ENCODE measurements at regions not wholly inside any gene's neighbourhood (a gene's known extent, or its start where the extent isn't known, plus 50 kb on each side); places are given as distances from the start of the nearest gene placed in this dataset.

GRCh38 chr2:238507836-238508235, 81.1 kb downstream of the ASB1 start:
- Histone ChIP-seq H3K36me3 (ENCODE audit: control insufficient read depth in 2 of 3, insufficient read depth in 3 of 3, low read length in 3 of 3) (no peaks in the 10 kb centered on the region), H3K4me1 (ENCODE audit: control insufficient read depth in 2 of 2, insufficient read depth in 2 of 2, low read length in 2 of 2) (no peaks in the 10 kb centered on the region), H3K27me3 (ENCODE audit: control insufficient read depth in 2 of 2, insufficient read depth in 2 of 2, low read length in 2 of 2) (no peaks in the 10 kb centered on the region), H3K4me3 (ENCODE audit: low read length) (no peak overlapping the region), H3K9me3 (ENCODE audit: control insufficient read depth in 2 of 3, low read length in 3 of 3) (no peaks in the 10 kb centered on the region), H3K27ac (ENCODE audit: low read depth, low read length) (no peak overlapping the region)
- peaks cover 0 to 4% (median 0%) of the 10 kb centered on the region in 5 donors for H3K36me3 Mint-ChIP-seq
- H3K4me1 Mint-ChIP-seq, result peaks cover 0 to 3% (median 0%) of the 10 kb centered on the region in 7 donors
- ChIA-PET CTCF (no interaction called here), POLR2A (no interaction called here)
- no peaks in the 10 kb centered on the region for H3K9me3 Mint-ChIP-seq
- peaks cover 0 to 7% (median 3%) of the 10 kb centered on the region in 5 donors for H3K27me3 Mint-ChIP-seq
- ATAC-seq (no peak), DNase-seq (no peak)
- intact Hi-C loops (cut with micrococcal nuclease), result no loop called here
- peak overlapping the region in 1 of 9 donors; percentile 33 for H3K27ac Mint-ChIP-seq
- H3K4me3 Mint-ChIP-seq, result no peak overlapping the region

GRCh38 chr2:238509151-238509835, 82.6 kb downstream of the ASB1 start:
- no peaks in the 10 kb centered on the region for H3K27me3 ChIP-seq (ENCODE audit: control insufficient read depth in 2 of 2, insufficient read depth in 2 of 2, low read length in 2 of 2)
- Mint-ChIP-seq H3K36me3 (peaks cover 0 to 4% (median 0%) of the 10 kb centered on the region in 5 donors), H3K27me3 (peaks cover 0 to 7% (median 3%) of the 10 kb centered on the region in 5 donors), H3K4me1 (peaks cover 0 to 3% (median 0%) of the 10 kb centered on the region in 7 donors), H3K9me3 (no peaks in the 10 kb centered on the region), H3K27ac (no peak overlapping the region), H3K4me3 (no peak overlapping the region)
- no peak overlapping the region for H3K27ac ChIP-seq (ENCODE audit: low read depth, low read length)
- no peaks in the 10 kb centered on the region for H3K9me3 ChIP-seq (ENCODE audit: control insufficient read depth in 2 of 3, low read length in 3 of 3)
- DNase-seq (no peak), ATAC-seq (no peak)
- H3K36me3 ChIP-seq (ENCODE audit: control insufficient read depth in 2 of 3, insufficient read depth in 3 of 3, low read length in 3 of 3), result no peaks in the 10 kb centered on the region
- no peak overlapping the region for H3K4me3 ChIP-seq (ENCODE audit: low read length)
- ChIA-PET POLR2A (no interaction called here), CTCF (no interaction called here)
- intact Hi-C loops (cut with micrococcal nuclease), result no loop called here
- H3K4me1 ChIP-seq (ENCODE audit: control insufficient read depth in 2 of 2, insufficient read depth in 2 of 2, low read length in 2 of 2), result no peaks in the 10 kb centered on the region

GRCh38 chr2:238509903-238510302, 83.2 kb downstream of the ASB1 start:
- Mint-ChIP-seq H3K4me1 (peaks cover 0 to 3% (median 0%) of the 10 kb centered on the region in 7 donors), H3K27me3 (peaks cover 0 to 7% (median 3%) of the 10 kb centered on the region in 5 donors), H3K9me3 (peaks cover 0 to 2% (median 0%) of the 10 kb centered on the region in 11 donors), H3K36me3 (peaks cover 0 to 4% (median 0%) of the 10 kb centered on the region in 5 donors), H3K27ac (no peak overlapping the region), H3K4me3 (no peak overlapping the region)
- Histone ChIP-seq H3K4me3 (ENCODE audit: low read length) (no peak overlapping the region), H3K4me1 (ENCODE audit: control insufficient read depth in 2 of 2, insufficient read depth in 2 of 2, low read length in 2 of 2) (no peaks in the 10 kb centered on the region), H3K27me3 (ENCODE audit: control insufficient read depth in 2 of 2, insufficient read depth in 2 of 2, low read length in 2 of 2) (no peaks in the 10 kb centered on the region), H3K9me3 (ENCODE audit: control insufficient read depth in 2 of 3, low read length in 3 of 3) (no peaks in the 10 kb centered on the region), H3K27ac (ENCODE audit: low read depth, low read length) (no peak overlapping the region), H3K36me3 (ENCODE audit: control insufficient read depth in 2 of 3, insufficient read depth in 3 of 3, low read length in 3 of 3) (no peaks in the 10 kb centered on the region)
- POLR2A ChIA-PET, result no interaction called here
- DNase-seq (no peak), ATAC-seq (no peak)
- intact Hi-C loops (cut with micrococcal nuclease), result no loop called here
- CTCF ChIA-PET, result no interaction called here

- Histone ChIP-seq H3K9me3 (ENCODE audit: control insufficient read depth in 2 of 3, low read length in 3 of 3) (no peaks in the 10 kb centered on the region), H3K27me3 (ENCODE audit: control insufficient read depth in 2 of 2, insufficient read depth in 2 of 2, low read length in 2 of 2) (no peaks in the 10 kb centered on the region), H3K36me3 (ENCODE audit: control insufficient read depth in 2 of 3, insufficient read depth in 3 of 3, low read length in 3 of 3) (no peaks in the 10 kb centered on the region), H3K4me3 (ENCODE audit: low read length) (no peak overlapping the region), H3K4me1 (ENCODE audit: control insufficient read depth in 2 of 2, insufficient read depth in 2 of 2, low read length in 2 of 2) (no peaks in the 10 kb centered on the region), H3K27ac (ENCODE audit: low read depth, low read length) (no peak overlapping the region)
- ChIA-PET POLR2A (interaction anchor here (0.8 kb wide), 1 partner anchor 18 kb away, joined by 3 read pairs; no protein-coding TSS in a partner anchor), CTCF (no interaction called here)
- Mint-ChIP-seq H3K27ac (no peak overlapping the region), H3K4me3 (no peak overlapping the region), H3K4me1 (peaks cover 0 to 5% (median 2%) of the 10 kb centered on the region in 7 donors), H3K36me3 (peaks cover 0 to 4% (median 0%) of the 10 kb centered on the region in 5 donors), H3K9me3 (peaks cover 0 to 14% (median 4%) of the 10 kb centered on the region in 11 donors), H3K27me3 (peaks cover 0 to 10% (median 6%) of the 10 kb centered on the region in 5 donors)
- ATAC-seq, result no peak
- no peak for DNase-seq
- intact Hi-C loops (cut with micrococcal nuclease), result no loop called here
Observed at GRCh38 chr2:238510911-238511613, 84.3 kb downstream of the ASB1 start.

GRCh38 chr2:238511614-238511950, 84.9 kb downstream of the ASB1 start:
- peaks cover 0 to 15% (median 6%) of the 10 kb centered on the region in 5 donors for H3K27me3 Mint-ChIP-seq
- ChIA-PET POLR2A (no interaction called here), CTCF (no interaction called here)
- Histone ChIP-seq H3K27ac (ENCODE audit: low read depth, low read length) (no peak overlapping the region), H3K27me3 (ENCODE audit: control insufficient read depth in 2 of 2, insufficient read depth in 2 of 2, low read length in 2 of 2) (no peaks in the 10 kb centered on the region), H3K4me1 (ENCODE audit: control insufficient read depth in 2 of 2, insufficient read depth in 2 of 2, low read length in 2 of 2) (no peaks in the 10 kb centered on the region), H3K4me3 (ENCODE audit: low read length) (no peak overlapping the region), H3K9me3 (ENCODE audit: control insufficient read depth in 2 of 3, low read length in 3 of 3) (peaks cover 0 to 4% (median 0%) of the 10 kb centered on the region in 3 experiments), H3K36me3 (ENCODE audit: control insufficient read depth in 2 of 3, insufficient read depth in 3 of 3, low read length in 3 of 3) (no peaks in the 10 kb centered on the region)
- H3K27ac Mint-ChIP-seq, result no peak overlapping the region
- H3K9me3 Mint-ChIP-seq, result peaks cover 2 to 19% (median 9%) of the 10 kb centered on the region in 11 donors
- peaks cover 0 to 7% (median 4%) of the 10 kb centered on the region in 7 donors for H3K4me1 Mint-ChIP-seq
- DNase-seq (no peak), ATAC-seq (no peak)
- H3K4me3 Mint-ChIP-seq, result peak overlapping the region in 1 of 10 donors; percentile 20
- intact Hi-C loops (cut with micrococcal nuclease), result no loop called here
- H3K36me3 Mint-ChIP-seq, result peaks cover 0 to 5% (median 2%) of the 10 kb centered on the region in 5 donors

GRCh38 chr2:238512247-238512867, 85.6 kb downstream of the ASB1 start:
- Mint-ChIP-seq H3K27me3 (peaks cover 0 to 18% (median 6%) of the 10 kb centered on the region in 5 donors), H3K27ac (no peak overlapping the region), H3K9me3 (peaks cover 4 to 20% (median 13%) of the 10 kb centered on the region in 11 donors), H3K4me3 (no peak overlapping the region), H3K4me1 (peaks cover 0 to 7% (median 4%) of the 10 kb centered on the region in 7 donors), H3K36me3 (peaks cover 0 to 6% (median 5%) of the 10 kb centered on the region in 5 donors)
- Histone ChIP-seq H3K27me3 (ENCODE audit: control insufficient read depth in 2 of 2, insufficient read depth in 2 of 2, low read length in 2 of 2) (no peaks in the 10 kb centered on the region), H3K9me3 (ENCODE audit: control insufficient read depth in 2 of 3, low read length in 3 of 3) (peaks cover 0 to 10% (median 0%) of the 10 kb centered on the region in 3 experiments), H3K27ac (ENCODE audit: low read depth, low read length) (no peak overlapping the region), H3K36me3 (ENCODE audit: control insufficient read depth in 2 of 3, insufficient read depth in 3 of 3, low read length in 3 of 3) (no peaks in the 10 kb centered on the region), H3K4me1 (ENCODE audit: control insufficient read depth in 2 of 2, insufficient read depth in 2 of 2, low read length in 2 of 2) (no peaks in the 10 kb centered on the region), H3K4me3 (ENCODE audit: low read length) (no peak overlapping the region)
- ChIA-PET POLR2A (no interaction called here), CTCF (no interaction called here)
- DNase-seq, result no peak
- intact Hi-C loops (cut with micrococcal nuclease), result loop anchor here in 1 of 2 donors (2.0 kb wide), 1 partner anchor 272 kb away; no protein-coding TSS in a partner anchor
- ATAC-seq, result no peak
